NCI-H510A treated with DMSO at 0.1 percent for 48 hours (cell line): ENCODE measurements at regions not wholly inside any gene's neighbourhood (a gene's known extent, or its start where the extent isn't known, plus 50 kb on each side); places are given as distances from the start of the nearest gene placed in this dataset.
A peak's percentile ranks its signal among the peaks of the same experiment; 100 is the strongest.
"Not testable (repeated sequence)": the region's sequence is repeated elsewhere in the genome, so short reads cannot be mapped to it uniquely, and the experiment has no call there.

ENCODE experiments used
- DNase-seq: peaks from one replicate; lab custom pipeline; 2025; lab: John Stamatoyannopoulos, UW

DNA sequence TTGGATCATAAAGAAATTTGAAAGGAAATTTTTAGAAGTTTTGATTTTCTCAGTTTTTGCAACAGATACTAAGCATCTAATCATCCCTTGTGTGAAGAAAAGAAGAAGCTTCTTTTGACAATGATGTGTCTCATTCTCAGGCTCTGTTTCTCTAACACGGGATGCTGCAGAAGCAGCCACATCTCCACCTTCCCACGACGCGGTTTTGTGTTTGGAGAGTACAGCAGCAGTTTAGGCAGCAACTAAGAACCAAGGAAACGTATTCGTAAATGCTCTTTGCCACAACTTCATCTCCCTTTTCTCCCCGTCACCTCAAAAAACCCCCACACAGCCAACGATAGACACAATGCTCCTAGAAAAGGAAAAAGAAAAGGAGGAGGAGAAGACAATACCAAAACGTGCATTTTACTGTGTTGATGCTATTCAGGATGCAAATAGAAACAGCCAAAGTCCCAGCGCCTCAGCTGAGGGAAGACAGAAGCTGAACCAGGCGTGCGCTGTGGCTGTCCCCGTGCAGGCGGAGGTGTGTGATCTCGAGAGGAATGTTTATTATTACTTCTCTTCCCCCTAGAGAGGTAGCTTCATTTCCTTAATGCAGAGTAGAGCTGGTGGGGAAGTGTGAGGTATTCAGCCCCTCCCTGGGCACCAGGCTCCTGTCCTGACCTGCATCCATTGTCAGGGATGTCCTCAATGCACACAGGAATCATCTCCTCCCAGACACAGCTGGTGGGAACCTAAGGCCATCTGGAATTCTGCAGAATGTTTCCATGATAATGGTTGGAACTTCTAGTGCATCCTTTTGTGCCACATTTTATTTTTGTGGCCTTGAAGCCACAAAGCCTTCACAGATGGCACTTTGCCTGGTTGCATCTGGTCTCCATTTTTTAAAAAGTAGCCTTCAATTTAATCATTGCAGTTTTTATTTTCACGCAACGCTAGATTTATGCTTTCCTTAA lies 174.6 kb upstream of the KLF6 start:
- DNase-seq = no peak

DNA sequence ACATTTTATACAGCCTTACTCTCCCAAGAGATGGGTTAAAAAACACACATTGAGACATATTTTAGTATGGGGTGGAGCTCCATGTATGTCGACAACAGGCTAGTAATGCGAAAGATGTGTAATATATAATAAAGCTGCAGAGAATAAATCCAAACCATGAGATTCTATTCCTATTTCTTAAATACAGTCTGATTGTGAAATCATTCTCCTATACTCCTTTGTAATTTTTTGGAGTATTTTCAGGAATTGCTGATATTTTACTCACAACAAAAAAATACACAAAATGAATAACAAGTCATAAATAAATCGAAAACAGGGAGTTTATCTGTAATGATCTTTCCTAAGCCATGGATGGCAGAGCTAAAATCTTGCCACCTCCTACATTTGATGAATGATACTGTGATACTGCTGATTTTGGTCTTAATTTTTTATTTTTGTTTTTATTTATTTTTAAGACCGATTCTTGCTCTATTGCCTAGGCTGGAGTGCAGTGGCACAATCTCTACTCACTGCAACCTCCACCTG lies 173.5 kb upstream of the KLF6 start:
- no peak for DNase-seq

DNA sequence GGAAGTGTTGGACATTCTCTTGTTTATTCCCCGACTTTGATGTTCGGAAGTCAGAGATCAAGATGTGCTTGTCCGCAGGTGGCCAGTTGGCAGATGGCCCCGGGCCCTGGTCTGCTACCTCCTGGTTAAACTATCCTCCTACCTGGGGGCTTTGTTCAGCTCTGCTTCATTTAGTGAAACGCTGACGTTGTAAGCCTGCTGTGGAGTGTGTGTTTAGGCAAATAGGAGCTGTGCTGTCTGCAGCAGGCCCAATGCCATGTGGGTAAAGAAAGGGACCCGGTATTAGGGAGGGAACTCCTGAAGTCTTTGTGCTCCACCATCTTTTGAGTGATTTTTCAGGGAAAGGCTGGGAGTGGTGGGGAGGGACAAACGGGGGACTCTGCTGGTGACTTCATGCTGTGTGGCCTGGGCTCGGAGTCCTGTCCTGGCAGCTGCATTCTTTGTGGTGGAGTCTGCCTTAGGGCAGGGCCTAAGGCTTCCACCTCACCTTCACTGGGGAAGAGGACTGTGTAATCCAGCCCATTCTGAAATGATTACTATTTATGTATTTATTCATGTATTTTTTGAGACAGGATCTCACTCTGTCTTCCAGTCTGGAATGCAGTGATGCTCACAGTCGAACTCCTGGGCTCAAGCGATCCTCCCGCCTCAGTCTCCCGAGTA lies 171.1 kb upstream of the KLF6 start:
- peak; percentile 66 for DNase-seq

DNA sequence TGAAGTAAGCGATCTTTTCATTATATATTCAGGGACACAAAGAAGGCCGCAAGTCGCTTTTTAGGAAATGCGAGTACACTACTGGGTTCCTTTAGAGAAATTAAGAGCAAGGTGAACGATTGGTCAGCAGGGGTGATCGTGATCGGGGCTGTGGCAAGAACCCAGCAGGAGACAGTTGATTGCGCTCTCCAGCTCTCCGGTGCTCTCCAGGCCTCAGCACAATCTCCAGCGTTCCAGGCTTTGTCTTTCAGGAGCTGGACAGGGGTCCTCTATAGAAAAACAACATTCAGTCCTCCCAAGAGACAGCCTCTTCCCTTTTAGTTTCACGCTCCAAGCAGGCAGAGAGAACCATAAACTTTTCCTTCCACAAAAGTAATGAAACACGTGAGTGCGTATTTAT lies 170.5 kb upstream of the KLF6 start:
- peak; percentile 48 for DNase-seq

DNA sequence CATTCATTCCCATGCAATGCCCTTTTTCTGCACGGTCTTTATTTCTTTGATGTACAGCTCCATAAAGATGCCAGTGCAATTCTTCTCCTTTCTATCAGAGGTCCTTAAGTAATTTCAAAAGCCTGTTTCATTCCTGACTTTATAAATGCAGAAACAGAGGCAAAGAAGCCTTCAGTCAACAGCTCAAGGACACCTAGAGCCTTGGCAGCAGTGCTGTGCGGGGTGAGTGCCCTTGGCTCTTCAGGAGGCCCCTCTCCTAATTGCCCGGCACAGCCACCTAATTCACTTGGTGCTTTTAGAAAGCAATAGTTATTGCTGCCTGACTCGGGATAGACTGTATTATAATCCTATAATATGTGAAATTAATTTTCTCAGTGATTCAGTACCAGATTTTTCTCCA lies 169.6 kb upstream of the KLF6 start:
- no peak for DNase-seq

DNA sequence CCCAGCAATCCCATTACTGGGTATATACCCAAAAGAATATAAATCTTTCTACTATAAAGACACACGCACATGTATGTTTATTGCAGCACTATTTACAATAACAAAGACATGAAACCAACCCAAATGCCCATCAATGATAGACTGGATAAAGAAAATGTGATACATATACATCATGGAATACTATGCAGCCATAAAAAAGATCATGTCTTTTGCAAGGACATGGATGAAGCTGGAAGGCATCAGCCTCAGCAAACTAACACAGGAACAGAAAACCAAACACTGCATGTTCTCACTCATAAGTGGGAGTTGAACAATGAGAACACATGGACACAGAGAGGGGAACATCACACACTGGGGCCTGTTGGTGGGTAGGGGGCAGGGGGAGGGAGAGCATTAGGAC lies 169.0 kb upstream of the KLF6 start:
- not testable (repeated sequence) for DNase-seq

DNA sequence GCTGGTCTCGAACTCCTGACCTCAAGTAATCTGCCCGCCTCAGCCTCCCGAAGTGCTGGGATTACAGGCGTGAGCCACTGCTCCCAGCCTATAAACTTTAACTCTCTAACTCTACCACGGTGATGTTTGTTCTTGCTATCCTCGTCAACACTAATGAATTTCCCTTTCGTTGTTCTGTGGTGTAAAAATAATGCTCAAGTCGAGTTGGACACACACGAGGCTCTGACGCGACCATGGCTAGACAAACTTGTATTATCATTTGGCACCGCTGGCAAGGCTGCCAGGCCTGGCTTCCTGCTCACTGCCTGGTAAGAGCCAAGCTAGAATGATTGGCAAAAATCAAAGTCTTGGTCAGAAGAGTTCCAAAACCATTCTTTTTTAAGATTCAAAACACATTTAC lies 167.0 kb upstream of the KLF6 start:
- no peak for DNase-seq

DNA sequence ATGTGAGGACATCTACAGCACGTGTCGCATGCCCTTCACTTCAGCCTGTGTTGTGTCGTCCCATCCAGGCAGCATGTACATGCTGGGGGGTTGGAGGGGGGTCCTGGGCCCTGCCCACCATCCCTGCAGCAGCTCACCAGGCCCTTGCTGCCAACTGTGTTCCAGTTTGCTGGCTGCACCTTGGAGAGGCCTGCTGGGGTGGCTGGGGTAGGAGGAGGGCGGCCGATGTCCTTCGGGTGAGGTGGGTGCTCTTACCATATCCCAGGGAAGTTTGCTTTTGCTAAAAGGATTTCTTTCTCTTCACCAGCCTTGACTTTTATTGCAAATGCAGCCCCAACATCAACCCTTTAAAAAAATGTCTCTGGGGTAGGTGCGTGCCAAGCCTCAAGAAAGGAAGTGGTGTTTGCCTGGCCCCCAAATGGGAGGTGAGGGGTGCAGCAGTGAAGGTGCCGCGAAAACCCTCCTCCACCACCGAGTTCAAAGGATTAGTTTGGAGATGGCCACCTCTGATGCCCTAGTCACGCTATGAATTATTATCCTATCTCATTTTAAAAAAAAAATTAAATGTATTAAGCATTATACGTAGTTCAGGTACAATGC lies 165.8 kb upstream of the KLF6 start:
- DNase-seq = no peak

DNA sequence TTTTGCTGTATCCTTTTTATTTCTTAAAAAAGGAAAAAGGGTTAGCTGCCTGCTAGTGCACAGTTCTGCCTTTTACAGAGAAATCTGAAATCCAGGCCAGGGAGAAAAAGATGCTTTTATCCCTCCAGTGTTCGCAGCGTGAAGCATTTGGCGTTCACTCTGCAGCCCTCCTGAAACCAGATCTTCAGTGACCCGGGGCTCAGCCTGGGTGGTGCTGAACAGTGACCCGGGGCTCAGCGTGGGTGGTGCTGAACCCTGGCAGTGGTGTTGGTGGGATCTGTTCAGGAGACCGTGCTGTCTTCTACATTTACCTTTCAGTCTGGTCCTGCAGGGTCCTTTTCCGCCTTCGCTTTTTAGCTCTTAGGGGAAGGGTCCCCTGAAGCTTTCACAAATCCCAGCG lies 164.7 kb upstream of the KLF6 start:
- DNase-seq = no peak

DNA sequence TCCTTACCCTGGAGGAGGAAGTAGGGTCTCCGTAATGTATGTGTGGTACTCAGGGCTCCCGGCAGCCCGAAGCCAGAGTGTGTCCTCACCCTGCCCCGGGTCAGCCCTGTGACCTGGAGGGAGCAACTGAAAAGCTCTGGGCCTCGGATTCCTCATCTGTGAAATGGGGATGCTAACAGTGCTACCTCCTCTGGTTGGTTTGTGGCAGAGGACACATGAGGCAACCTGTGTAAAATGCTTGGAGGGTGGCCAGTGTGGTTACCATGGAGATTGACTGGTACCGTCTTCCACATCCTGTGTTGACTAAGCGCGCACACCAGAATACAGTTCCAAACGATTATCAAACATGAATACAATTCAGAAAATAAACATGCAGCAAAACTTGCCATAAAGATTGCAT lies 163.8 kb upstream of the KLF6 start:
- DNase-seq = no peak

DNA sequence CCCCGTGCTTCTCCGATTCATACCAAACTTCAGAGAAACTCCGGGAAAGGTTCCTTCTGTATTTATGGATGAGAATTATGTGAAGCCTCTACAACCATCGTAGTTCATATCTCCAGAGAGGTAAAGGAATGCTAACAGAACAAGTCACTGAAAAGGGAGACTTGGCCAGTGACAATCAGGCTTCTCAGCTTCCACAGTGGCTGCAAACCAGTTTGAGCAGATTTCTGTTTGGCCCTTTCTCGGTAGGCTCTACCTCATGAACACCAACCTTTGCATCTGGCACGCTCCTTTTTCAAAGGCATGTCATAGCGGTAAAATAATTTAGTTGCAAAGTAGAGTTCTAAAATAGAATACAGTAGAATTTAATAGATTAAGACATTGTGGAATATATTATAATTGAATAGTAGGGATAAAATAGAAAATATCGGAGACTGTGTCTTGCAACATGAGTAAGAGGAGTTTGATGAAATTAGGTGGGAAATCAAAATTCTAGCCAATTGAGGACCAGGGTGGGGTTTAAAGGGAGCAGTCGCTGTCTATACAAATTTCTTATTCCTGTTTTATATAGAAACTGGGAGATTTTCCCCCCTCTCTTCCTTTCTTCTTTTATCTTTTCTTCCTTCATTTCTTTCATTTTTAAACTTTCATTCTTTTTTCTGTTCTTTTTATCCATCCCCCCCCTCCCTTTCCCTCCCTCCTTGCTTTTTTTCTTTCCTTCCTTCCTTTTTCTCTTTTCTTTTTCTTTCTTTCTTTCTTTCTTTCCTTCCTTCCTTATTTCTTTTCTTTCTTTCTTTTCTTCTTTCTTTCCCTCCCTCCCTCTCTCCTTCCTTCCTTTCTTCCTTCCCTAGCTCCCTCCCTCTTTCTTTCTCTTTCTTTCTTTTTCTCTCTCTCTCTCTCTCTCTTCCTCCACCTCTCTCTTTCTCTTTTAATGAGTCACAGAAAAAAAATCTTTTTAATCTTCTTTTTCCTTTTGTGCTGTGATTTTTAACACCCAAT lies 161.5 kb upstream of the KLF6 start:
- no peak for DNase-seq

DNA sequence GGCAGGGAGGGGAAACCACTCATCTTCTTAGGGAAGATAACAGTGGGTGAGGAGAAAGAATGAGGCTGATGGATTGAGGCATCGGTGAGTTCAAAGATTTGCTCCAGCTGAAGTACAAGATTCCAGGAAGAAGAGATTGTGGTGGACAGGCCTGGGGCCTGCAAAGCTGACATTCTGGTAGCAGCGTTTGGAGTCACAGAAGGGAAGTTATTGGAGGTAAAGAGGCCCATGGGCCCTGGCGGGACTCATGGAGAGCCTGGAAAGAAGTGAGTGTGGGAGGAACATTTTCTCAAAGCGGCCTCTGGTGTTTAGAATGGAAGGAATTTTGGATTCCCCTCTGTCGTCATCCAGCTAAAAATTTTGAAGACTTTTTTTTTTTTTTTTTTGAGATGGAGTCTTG lies 160.0 kb upstream of the KLF6 start:
- DNase-seq = no peak

DNA sequence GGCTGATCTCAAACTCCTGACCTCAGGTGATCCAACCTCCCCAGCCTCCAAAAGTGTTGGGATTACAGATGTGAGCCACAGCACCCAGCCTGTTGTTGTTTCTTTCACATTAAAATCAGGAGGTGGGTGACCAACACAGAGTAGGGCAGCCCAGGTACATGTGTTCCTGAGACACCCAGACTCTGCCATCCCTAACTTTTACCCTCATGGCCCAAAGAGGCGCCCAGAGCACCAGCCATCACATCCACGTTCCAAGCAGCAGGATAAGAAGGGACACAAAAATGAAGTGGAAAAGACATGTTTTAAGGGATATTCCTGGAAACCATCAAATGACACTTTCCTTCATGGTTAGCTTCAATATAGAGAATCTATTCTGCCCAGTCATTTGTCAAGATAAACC lies 159.6 kb upstream of the KLF6 start:
- DNase-seq = no peak

DNA sequence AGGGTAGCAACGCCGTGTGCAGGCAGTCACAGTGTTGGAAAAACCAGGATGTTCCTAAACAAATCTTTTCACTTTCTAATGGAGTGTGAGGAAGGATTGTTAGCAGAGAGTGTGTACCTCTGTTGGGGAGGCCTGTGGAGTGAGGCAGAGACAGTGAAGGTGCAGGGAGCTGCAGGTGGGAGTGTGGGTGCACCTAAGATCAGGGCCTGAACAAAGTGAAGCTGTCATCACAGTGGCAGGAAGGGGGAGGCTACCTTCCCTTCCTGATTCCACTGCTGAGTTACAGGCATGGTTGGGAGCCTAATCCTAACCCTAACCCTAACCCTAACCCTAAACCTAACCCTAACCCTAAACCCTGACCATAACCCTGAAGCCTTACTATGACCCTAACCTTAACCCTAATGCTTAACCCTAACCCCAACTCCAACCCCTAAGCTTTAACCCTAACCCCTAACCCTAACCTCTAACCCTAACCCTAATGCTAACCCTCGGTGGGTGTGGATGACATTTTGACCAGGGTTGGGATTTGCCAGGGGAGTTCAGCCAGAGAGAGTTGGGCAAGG lies 158.8 kb upstream of the KLF6 start:
- DNase-seq = no peak

DNA sequence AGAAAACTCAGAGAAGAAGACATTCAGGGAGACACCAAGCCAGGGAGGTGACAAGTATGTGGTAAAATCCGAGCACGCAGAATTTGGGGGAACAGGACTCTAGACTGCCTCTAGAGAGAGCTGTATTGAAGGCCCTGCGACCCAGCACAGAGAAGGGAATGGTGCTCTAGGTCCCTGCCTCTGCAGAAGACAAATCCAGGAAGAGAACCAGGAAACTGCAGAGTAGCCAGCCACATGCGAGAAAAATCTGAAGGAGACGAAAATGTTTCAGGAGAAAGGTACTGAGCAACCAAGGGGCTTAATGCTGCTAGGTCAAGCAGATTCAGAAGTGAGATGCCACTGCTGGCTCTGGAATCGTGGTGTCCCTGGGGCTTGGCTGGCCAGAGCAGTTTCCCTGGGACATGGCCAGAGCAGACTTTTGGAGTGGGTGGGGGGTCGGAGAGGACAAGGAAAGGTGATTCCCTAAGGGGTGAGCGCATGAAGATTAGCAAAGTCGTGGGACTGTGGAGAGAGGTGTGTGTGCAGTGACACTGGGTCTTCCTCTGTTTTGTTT lies 158.0 kb upstream of the KLF6 start:
- no peak for DNase-seq

DNA sequence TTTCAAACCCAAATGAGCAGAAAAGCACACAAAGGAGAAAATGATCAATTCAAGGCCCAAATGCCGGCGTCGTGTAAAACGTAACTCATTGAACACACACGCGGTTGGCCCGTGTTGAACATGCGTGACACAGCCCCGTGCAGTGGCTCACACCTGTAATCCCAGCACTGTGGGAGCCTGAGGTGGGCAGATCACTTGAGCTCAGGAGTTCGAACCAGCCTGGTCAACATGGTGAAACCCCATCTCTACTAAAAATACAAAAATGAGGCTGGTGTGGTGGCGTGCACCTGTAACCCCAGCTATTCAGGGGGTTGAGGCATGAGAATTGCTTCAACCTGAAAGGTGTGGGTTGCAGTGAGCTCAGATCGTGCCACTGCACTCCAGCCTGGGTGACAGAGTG lies 156.7 kb upstream of the KLF6 start:
- DNase-seq = no peak

DNA sequence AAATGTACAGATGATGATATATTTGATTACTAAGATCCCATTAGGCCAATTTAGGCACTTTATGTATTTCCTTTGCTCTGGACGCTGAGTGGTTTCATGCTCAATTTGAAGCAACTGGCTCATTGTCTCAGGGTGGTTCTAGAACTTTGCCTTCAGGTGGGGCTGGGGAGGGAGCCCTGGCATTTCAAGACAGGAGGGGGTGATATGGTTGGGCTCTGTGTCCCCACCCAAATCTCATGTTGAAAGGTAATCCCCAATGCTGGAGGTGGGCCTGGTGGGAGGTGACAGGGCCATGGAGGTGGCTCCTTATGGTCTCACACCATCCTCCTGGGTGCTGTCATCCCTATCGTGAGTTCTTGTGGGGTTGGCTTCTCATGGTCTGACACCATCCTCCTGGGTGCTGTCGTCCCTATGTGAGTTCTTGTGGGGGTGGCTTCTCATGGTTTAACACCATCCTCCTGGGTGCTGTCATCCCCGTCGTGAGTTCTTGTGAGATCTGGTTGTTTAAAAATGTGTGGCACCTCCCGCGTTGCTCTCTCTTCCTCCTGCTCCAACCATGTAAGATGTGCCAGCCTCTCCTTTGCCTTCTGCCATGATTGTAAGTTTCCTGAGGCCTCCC lies 151.5 kb upstream of the KLF6 start:
- no peak for DNase-seq

DNA sequence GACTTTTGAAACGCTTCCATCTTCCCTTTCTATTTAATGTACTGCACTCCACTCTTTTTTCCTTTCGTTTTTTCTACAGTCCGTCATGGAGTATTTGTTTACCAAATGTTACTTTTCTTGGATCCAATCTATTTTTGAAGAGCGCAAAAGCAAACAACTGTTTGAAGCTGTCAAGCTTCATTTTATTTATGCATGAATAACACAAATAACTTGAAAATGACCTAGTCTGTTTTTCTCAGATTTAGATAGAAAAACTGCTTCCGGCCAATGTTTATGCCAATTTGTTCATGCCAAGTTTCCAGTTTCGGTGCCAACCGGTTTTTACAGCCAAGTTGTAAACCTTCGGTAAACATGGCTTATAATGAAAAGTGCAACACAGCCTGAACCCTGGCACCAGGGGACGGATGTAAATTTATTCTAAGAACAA lies 150.9 kb upstream of the KLF6 start:
- no peak for DNase-seq

DNA sequence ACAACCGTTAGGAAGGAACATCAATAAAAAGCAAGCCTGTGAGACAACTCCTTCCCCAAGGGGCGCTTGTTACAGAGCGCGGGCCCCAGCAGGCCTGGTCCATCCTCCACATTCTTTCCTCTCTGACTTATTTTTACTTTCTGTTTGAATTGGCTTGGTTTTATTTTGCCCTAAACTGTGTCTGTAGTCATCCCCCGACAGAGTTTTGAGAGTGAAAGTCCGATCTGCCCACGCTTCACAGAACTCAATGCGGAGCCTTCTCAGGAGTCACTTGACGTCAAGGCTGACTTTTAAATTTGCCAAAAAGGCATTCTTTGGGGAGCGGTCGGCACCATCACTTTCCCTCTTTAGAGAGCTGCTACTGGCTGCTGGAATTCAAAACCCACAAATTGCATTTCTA lies 150.1 kb upstream of the KLF6 start:
- DNase-seq = no peak

DNA sequence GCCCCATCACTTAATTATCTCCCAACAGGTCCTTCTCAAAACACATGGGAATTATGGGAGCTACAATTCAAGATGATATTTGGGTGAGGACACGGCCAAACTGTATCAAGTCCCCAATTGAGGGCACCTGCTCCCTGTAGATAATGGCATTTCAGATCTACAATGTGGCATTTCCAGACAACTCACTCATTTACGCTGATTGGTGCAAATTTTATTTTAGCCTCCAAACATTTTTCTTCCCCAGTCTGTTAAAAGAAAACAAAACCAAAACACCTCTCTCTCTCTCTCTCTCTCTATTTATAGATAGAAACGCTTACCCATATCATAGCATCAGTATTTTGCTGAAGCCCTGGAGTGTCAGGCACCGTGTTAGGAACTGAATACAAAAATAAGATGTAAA lies 148.7 kb upstream of the KLF6 start:
- DNase-seq = no peak
